HepG2 (cell line): ENCODE measurements at regions not wholly inside any gene's neighbourhood (a gene's known extent, or its start where the extent isn't known, plus 50 kb on each side); places are given as distances from the start of the nearest gene placed in this dataset.

Experiments used
- ATAC-seq: fragments of 200-7000 bp; cut with Tn5 transposase; 3 replicates; pipeline ENCODE4 v1.9.1; 2020; ENCODE audit warnings: mild to moderate bottlenecking, moderate library complexity
- BruUV-seq: library from RNA; stranded (reverse); fragments of 400-500 nt; replicated peaks from 2 replicates; lab custom pipeline; 2021; lab: Mats Ljungman, UMichigan
- CTCF ChIA-PET: fragments of 300-600 bp; formaldehyde crosslinking; extraction: SDS; loops from one replicate; lab custom pipeline; 2021; ENCODE audit warnings: low total read pairs, inconsistent platforms, low intra/inter-chr PET ratio; lab: Yijun Ruan, JAX
- POLR2A ChIA-PET: fragments of 350-600 bp; sonication (Branson Sonifier 250); formaldehyde crosslinking; loops from one replicate; lab custom pipeline; 2020; ENCODE audit warnings: antibody characterized with exemption, inconsistent platforms; lab: Yijun Ruan, JAX
- DNase-seq: peaks from one replicate; pipeline ENCODE4 v3.0.0-alpha.2; 2015; ENCODE audit warnings: low spot score
- FAIRE-seq: peaks from 3 replicates; lab custom pipeline; 2011; peaks lifted over from hg19 to GRCh38; lab: Jason Lieb, UNC
- H2AFZ ChIP-seq: one replicate; pipeline ENCODE4 v1.6.1; 2011; ENCODE audit warnings: low read length, inconsistent platforms
- H3K27ac ChIP-seq: fragments of 300-600 bp; 3 replicates; pipeline ENCODE4 v1.8.0; 2011; ENCODE audit warnings: mixed run types, mild to moderate bottlenecking, mixed read lengths, low read length, inconsistent platforms; ENCODE audit not compliant: insufficient read depth; ENCODE audit errors: extremely low read length
- H3K27me3 ChIP-seq, 2 experiments: fragments of 200-600 bp in 1 of 2; 2 replicates in 1 of 2; 3 replicates in 1 of 2; pipeline versions ENCODE4 v1.6.0 to v1.8.0; 2011; ENCODE audit warnings: low read length in 2 of 2, mild to moderate bottlenecking in 2 of 2, moderate library complexity in 2 of 2, inconsistent platforms in 1 of 2; ENCODE audit not compliant: insufficient read depth in 2 of 2, control insufficient read depth in 1 of 2
- H3K36me3 ChIP-seq, 2 experiments: fragments of 200-600 bp in 1 of 2; replicated peaks in 1 of 2; 2 replicates in 1 of 2; 3 replicates in 1 of 2; pipeline versions ENCODE4 v1.5.1 to v1.8.0; 2011; ENCODE audit warnings: low read length in 2 of 2, inconsistent platforms in 1 of 2; ENCODE audit not compliant: insufficient read depth in 2 of 2, control insufficient read depth in 1 of 2
- H3K4me1 ChIP-seq: 2 replicates; pipeline ENCODE4 v1.5.1; 2012; ENCODE audit warnings: low read length, inconsistent platforms; ENCODE audit not compliant: insufficient read depth
- H3K4me2 ChIP-seq: 2 replicates; pipeline ENCODE4 v1.6.0; 2011; ENCODE audit warnings: low read depth, low read length, inconsistent platforms
- H3K4me3 ChIP-seq, 3 experiments: fragments of 200-600 bp in 1 of 3; sonication (generic), shearing (Covaris generic) in 1 of 3; replicated peaks in 1 of 3; 2 replicates each; pipeline ENCODE4 v1.5.1; 2011 to 2016; ENCODE audit warnings: low read length in 3 of 3, inconsistent platforms in 2 of 3, low read depth in 2 of 3, mild to moderate bottlenecking in 2 of 3, control low read depth in 1 of 3, mixed read lengths in 1 of 3; ENCODE audit not compliant: insufficient read depth in 1 of 3
- H3K79me2 ChIP-seq: one replicate; pipeline ENCODE4 v1.6.1; 2011; ENCODE audit warnings: low read length, inconsistent platforms; ENCODE audit not compliant: insufficient read depth
- H3K9ac ChIP-seq: 2 replicates; pipeline ENCODE4 v1.6.0; 2011; ENCODE audit warnings: mild to moderate bottlenecking, low read depth, low read length, inconsistent platforms; ENCODE audit not compliant: insufficient read depth
- H3K9me3 ChIP-seq: 2 replicates; pipeline ENCODE4 v1.5.1; 2012; ENCODE audit warnings: mild to moderate bottlenecking, low read length
- H4K20me1 ChIP-seq: 2 replicates; pipeline ENCODE4 v1.6.0; 2011; ENCODE audit warnings: inconsistent platforms, mild to moderate bottlenecking, low read length, moderate library complexity; ENCODE audit not compliant: insufficient read depth
- ARID5B ChIP-seq: IDR thresholded peaks from 2 replicates; pipeline ENCODE4 v1.4.0; 2020; ENCODE audit warnings: mild to moderate bottlenecking, missing genetic modification reagents
- DBP ChIP-seq: sonication (generic); formaldehyde crosslinking; IDR thresholded peaks from 2 replicates; pipeline ENCODE4 v1.4.0; 2020; ENCODE audit warnings: missing genetic modification reagents; ENCODE audit errors: not compliant biosample characterization
- FOXO4 ChIP-seq: sonication (generic); formaldehyde crosslinking; conservative IDR thresholded peaks from 2 replicates; pipeline ENCODE4 v1.8.1; 2023; ENCODE audit warnings: missing genetic modification reagents
- KDM6A ChIP-seq: IDR thresholded peaks from 2 replicates; pipeline ENCODE4 v1.6.1; 2016; ENCODE audit warnings: low read depth
- MAFK ChIP-seq, 2 experiments: IDR thresholded peaks in 1 of 2; conservative IDR thresholded peaks in 1 of 2; 2 replicates each; pipeline ENCODE4 v1.6.1; 2011; ENCODE audit warnings: improper control_type of control experiment in 2 of 2, low read length in 2 of 2
- MYPOP ChIP-seq: sonication (generic); formaldehyde crosslinking; IDR thresholded peaks from 2 replicates; pipeline ENCODE4 v1.8.1; 2023; ENCODE audit warnings: mild to moderate bottlenecking, moderate library complexity, missing genetic modification reagents
- RFXAP ChIP-seq: sonication (generic); formaldehyde crosslinking; IDR thresholded peaks from 2 replicates; pipeline ENCODE4 v1.4.0; 2020; ENCODE audit warnings: missing genetic modification reagents, borderline replicate concordance
- SAFB2 ChIP-seq: sonication (generic); formaldehyde crosslinking; IDR thresholded peaks from 2 replicates; pipeline ENCODE4 v1.5.1; 2020; ENCODE audit warnings: missing genetic modification reagents, low read depth, mild to moderate bottlenecking, borderline replicate concordance
- ZNF136 ChIP-seq: sonication (generic); formaldehyde crosslinking; IDR thresholded peaks from 2 replicates; pipeline ENCODE4 v1.8.1; 2022; ENCODE audit warnings: low read depth, mild to moderate bottlenecking, moderate library complexity, missing genetic modification reagents
- ZNF552 ChIP-seq: sonication (generic); formaldehyde crosslinking; IDR thresholded peaks from 2 replicates; pipeline ENCODE4 v1.9.0; 2022; ENCODE audit warnings: missing genetic modification reagents, mild to moderate bottlenecking, borderline replicate concordance
- WGBS: methylation state at CpG from one replicate; pipeline ENCODE4 v1.1.6; 2017; ENCODE audit warnings: low lambda C conversion rate; 5-methylcytosine and 5-hydroxymethylcytosine counted together
- in situ Hi-C: cut with HindIII; loops from 2 replicates; pipeline ENCODE4 v1.10.0; 2017; ENCODE audit warnings: low pct_unique_long_range_greater_than_20kb; ENCODE audit not compliant: extremely low pct_ligation_motif_present
- intact Hi-C: fragments of 100-400 bp; cut with micrococcal nuclease; formaldehyde crosslinking; loops from one replicate; pipeline ENCODE4 v1.10.0; 2022; ENCODE audit not compliant: unreplicated experiment
- TF ChIP-seq, protein P1 (sequence below): sonication (generic); formaldehyde crosslinking; IDR thresholded peaks from 2 replicates; pipeline ENCODE4 v1.5.1; 2020; ENCODE audit warnings: missing genetic modification reagents, mild to moderate bottlenecking, borderline replicate concordance
- TF ChIP-seq, protein P2 (sequence below): sonication (generic); IDR thresholded peaks from 2 replicates; pipeline ENCODE4 v1.6.1; 2016; ENCODE audit warnings: low read depth, borderline replicate concordance

- 19% methylated on average over 1 of the region's 1 CpG for WGBS
- H3K27me3 ChIP-seq, result no peaks in the 10 kb centered on the region; a peak in 2 of 5 replicates
- intact Hi-C loops, result no loop called here
- no peaks in the 10 kb centered on the region for H3K9me3 ChIP-seq
- H3K4me2 ChIP-seq, result no peak overlapping the region
- ATAC-seq (no peak), FAIRE-seq (no peak), DNase-seq (no peak)
- ChIA-PET POLR2A (no interaction called here), CTCF (no interaction called here)
- no peak overlapping the region for H2AFZ ChIP-seq
- no peaks in the 10 kb centered on the region for H3K79me2 ChIP-seq
- in situ Hi-C loops, result no loop called here
- H3K4me1 ChIP-seq, result no peaks in the 10 kb centered on the region
- no peak overlapping the region for H3K4me3 ChIP-seq
- no peak overlapping the region for H3K9ac ChIP-seq
- H4K20me1 ChIP-seq, result no peaks in the 10 kb centered on the region
- BruUV-seq, result no TSS peak
- no peak overlapping the region for H3K27ac ChIP-seq
- no peaks in the 10 kb centered on the region for H3K36me3 ChIP-seq
- TF ChIP-seq, protein P1, sequence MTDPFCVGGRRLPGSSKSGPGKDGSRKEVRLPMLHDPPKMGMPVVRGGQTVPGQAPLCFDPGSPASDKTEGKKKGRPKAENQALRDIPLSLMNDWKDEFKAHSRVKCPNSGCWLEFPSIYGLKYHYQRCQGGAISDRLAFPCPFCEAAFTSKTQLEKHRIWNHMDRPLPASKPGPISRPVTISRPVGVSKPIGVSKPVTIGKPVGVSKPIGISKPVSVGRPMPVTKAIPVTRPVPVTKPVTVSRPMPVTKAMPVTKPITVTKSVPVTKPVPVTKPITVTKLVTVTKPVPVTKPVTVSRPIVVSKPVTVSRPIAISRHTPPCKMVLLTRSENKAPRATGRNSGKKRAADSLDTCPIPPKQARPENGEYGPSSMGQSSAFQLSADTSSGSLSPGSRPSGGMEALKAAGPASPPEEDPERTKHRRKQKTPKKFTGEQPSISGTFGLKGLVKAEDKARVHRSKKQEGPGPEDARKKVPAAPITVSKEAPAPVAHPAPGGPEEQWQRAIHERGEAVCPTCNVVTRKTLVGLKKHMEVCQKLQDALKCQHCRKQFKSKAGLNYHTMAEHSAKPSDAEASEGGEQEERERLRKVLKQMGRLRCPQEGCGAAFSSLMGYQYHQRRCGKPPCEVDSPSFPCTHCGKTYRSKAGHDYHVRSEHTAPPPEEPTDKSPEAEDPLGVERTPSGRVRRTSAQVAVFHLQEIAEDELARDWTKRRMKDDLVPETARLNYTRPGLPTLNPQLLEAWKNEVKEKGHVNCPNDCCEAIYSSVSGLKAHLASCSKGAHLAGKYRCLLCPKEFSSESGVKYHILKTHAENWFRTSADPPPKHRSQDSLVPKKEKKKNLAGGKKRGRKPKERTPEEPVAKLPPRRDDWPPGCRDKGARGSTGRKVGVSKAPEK (CRISPR knock-in tag), result no peak
- TF ChIP-seq, protein P2, sequence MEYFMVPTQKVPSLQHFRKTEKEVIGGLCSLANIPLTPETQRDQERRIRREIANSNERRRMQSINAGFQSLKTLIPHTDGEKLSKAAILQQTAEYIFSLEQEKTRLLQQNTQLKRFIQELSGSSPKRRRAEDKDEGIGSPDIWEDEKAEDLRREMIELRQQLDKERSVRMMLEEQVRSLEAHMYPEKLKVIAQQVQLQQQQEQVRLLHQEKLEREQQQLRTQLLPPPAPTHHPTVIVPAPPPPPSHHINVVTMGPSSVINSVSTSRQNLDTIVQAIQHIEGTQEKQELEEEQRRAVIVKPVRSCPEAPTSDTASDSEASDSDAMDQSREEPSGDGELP, result no peak
- TF ChIP-seq FOXO4 (CRISPR knock-in tag) (no peak), MAFK (conservative IDR thresholded peaks at IDR 0.05 in 1 of 2, IDR thresholded peaks at IDR 0.05 in 1 of 2; ENCODE audit: low read length in 2 of 2) (peak; percentile 35 to 48; a peak in 3 of 4 replicates), MYPOP (CRISPR knock-in tag) (no peak), ZNF552 (CRISPR knock-in tag) (no peak), ZNF136 (no peak), RFXAP (no peak), SAFB2 (CRISPR knock-in tag) (no peak), DBP (CRISPR knock-in tag) (no peak), ARID5B (CRISPR knock-in tag) (no peak), KDM6A (CRISPR knock-in tag) (no peak)
Observed at GRCh38 chr6:16851758-16852157, 90.5 kb upstream of the ATXN1 start.
